GM23338 (cell line): ENCODE measurements at regions not wholly inside any gene's neighbourhood (a gene's known extent, or its start where the extent isn't known, plus 50 kb on each side); places are given as distances from the start of the nearest gene placed in this dataset.
"Not testable (repeated sequence)": the region's sequence is repeated elsewhere in the genome, so short reads cannot be mapped to it uniquely, and the experiment has no call there.

Experiments
- CTCF ChIP-seq, 2 experiments: fragments of 200-600 bp in 1 of 2; sonication (generic) in 1 of 2; conservative IDR thresholded peaks; 2 replicates each; pipeline versions ENCODE4 v1.5.1 to v1.6.1; 2016 to 2017; ENCODE audit warnings: antibody characterized with exemption in 2 of 2, low read depth in 2 of 2, mild to moderate bottlenecking in 2 of 2, moderate library complexity in 1 of 2
- EZH2 ChIP-seq: fragments of 200-600 bp; sonication (generic); IDR thresholded peaks from one replicate; pipeline ENCODE4 v1.8.0; 2017; ENCODE audit warnings: antibody characterized with exemption, mild to moderate bottlenecking, low read depth; ENCODE audit not compliant: unreplicated experiment

- TF ChIP-seq CTCF (conservative IDR thresholded peaks at IDR 0.05; ENCODE audit: low read depth in 2 of 2); EZH2: not testable (repeated sequence)
Observed at GRCh38 chr19:27708986-27709385, 1504.0 kb downstream of the UQCRFS1 start.
